ENCODE measurements at regions not wholly inside any gene's neighbourhood (a gene's known extent, or its start where the extent isn't known, plus 50 kb on each side); places are given as distances from the start of the nearest gene placed in this dataset.
A peak's percentile ranks its signal among the peaks of the same experiment; 100 is the strongest.

DNA sequence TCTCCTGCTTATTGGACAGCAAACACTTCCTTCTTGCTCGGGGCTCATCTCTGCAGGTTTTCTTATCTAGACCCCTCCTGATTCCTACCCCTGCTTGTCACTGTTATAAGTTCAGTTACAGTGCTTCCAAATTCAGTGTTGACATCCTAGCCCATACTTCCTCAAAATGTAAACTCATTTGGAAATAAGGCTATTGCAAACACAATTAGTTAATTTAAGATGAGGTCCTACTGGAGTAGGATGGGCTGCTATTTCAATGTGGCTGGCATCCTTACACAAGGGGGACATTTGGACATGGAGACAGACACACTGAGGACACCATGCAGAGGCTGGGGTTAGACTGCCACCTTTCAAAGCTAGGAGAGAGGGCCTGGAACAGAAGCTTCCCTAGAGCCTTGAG, 85.2 kb upstream of the NPVF start:
- Histone ChIP-seq H3K4me3 (no peak overlapping the region), H3K27ac (no peak overlapping the region)

DNA sequence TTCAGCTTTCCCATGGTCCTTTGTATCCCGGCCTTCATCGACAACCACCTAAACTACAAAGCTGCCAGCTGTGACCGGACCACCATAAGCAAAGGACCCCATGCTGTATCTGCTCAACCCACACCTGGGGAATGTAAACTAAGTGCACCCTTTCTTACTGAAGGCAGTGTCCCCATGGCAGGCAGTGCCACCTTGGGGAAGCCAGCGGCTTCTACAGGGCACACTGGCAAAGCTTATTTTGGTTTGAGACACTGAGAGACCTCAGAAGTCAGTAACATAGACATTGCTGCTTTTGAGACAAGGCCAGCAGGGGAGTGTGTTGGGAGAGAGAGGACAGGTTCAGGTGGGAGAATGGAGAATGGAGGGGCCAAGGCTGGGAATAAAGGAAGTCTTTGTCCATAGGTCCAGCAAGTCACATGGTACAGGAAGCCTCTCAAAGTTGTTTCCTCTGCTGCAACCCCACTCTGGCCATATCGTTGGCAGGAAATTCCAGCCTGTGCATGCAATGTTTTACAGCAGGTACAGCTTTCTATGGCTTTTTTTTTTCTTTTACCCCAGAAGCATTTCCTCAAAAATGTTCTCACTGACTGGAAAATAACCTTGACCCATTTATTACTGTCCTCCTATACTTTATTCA, 85.9 kb upstream of the NPVF start:
- H3K27ac ChIP-seq: no peak overlapping the region
- H3K4me3 ChIP-seq: no peak overlapping the region

DNA sequence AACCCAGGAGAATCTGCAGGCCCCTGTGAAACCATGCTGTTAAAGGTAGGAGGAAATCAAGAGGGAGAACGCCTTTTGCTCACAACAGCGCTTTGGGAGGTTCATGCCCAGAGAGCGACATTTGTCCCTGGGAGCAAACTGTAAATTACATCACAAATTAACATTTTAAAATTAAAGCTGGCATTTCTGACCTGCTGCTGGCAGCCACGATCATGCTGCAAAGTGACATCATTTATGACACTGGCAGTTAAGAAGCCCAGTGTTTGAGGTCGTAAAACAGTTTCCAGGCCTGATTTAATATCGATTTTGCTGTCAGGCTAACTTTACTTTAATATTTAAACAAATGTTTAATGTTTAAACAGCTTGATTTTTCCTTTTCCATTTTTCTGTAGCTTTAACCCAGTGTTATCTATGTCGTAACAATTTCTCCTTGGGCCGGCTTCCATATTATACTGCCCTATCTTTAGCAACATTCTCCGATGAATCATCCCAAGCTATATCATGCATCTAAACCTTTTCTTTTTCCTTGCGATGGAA, 86.5 kb upstream of the NPVF start:
- H3K27ac ChIP-seq: no peak overlapping the region
- H3K4me3 ChIP-seq: no peak overlapping the region

DNA sequence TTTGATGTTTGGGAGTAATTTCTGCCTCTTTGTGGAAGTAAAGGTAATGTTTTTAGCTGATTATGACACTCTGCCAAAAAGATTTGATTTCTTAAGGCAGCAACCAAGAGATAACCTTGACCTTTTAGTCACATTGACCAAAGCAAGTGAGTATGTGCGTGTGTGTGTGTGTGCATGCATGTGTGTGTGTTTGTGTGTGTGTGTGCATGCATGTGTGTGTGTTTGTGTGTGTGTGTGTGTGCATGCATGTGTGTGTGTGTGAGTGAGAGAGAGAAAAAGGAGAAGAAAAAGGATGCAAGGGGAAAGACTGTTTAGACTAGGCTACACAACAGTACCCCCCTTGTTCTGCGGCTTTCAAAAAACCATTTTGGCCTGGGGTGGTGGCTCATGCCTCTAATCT, 88.1 kb upstream of the NPVF start:
- Histone ChIP-seq H3K4me3 (no peak overlapping the region), H3K27ac (no peak overlapping the region)

DNA sequence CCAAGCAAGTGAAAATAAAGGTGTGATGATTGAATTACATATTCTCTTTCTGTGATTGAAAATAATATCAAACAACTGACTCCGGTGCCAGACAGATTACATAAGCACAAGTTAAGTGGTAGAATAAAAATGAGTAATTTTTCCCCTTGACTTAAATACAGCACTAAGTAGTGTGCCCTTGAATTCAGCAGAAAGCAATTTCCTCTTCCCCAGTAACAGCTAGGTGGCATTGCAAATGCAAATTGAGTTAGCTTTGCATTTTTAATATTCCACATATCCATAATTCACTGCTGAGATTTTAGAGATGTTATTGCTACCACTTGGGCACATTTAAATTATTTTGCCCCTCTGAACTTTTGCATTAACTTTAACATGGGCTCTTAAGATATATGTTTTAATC, 89.8 kb upstream of the NPVF start:
- H3K4me3 ChIP-seq: no peak overlapping the region
- no peak overlapping the region for H3K27ac ChIP-seq

DNA sequence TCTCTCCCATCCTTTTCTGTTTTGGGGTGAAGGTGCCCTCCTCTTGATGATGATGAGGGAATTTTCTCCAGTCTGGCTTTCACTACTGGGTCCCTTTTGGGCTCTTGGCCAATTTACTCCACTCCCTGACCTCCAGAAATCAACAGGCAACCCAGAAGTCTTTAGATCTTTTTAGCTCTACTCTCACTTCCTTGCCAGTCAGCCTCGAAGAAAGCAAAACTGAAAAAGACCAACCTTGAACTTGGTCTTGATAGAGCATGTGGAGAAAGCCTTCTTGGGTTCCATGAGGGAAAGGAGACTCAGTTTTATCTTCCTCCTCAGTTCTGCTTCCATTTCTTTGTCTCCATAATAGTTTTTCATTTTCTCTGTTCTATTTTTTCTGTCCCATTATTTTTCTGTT, 91.4 kb upstream of the NPVF start:
- Histone ChIP-seq H3K4me3 (no peak overlapping the region), H3K27ac (no peak overlapping the region)

DNA sequence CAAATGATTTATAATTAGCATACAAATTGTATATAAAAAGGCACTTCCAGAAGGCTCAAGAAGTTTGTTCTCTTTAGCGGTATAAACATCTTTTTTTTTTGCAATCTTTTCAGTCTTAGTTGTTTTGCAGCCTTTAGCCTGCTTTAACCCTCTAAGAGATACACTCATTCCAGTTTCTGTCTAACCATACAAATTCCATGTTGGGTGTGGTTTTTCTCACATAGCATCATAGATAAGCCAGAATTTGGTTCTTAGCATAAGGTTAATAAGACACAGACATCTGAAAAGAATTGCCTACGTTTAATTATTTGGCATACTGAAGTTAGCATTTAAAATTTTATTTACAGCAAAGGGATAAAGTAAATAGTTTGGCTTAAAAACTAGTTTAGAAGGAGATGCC, 92.5 kb upstream of the NPVF start:
- Histone ChIP-seq H3K27ac (no peak overlapping the region), H3K4me3 (no peak overlapping the region)

DNA sequence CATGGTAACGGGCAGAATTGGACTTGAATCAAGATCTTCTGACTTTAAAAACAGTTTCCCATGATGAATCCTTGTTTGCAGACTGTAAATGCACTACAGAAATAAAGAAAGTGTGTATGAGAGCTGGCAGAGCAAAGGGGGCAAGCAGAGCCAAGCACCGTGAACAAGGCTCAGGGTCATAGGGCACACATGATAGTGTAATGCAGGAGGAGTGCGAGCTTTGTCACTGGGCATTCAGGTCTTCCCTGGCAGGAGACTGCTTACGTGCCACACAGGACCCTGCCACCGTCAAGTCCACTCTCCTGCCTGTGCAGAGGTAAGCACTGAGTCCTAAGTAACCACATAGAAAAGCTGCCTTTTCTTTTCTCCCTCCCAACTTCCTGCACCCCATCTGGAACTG, 93.1 kb upstream of the NPVF start:
- H3K27ac ChIP-seq: peak overlapping the region in 1 of 21 experiments; percentile 42
- no peak overlapping the region for H3K4me3 ChIP-seq

DNA sequence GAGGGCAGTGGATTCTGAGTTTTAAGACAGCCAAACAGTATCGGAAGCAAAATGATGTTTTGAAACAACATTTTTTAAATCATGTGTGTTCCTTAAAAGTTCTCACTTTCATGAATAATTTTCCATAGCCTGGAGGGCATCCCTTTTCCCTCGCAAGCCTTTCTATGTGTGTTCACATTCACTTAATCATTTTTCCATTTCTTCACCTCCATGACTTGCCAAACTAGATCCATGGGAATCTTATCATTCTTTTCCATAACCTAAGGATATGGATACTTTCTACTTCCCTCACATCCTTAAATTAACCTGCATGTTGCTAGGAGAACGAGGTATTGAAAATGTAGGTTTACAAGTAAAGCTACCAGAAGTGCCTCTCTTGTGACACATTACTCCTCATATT, 94.2 kb upstream of the NPVF start:
- no peak overlapping the region for H3K27ac ChIP-seq
- no peak overlapping the region for H3K4me3 ChIP-seq

DNA sequence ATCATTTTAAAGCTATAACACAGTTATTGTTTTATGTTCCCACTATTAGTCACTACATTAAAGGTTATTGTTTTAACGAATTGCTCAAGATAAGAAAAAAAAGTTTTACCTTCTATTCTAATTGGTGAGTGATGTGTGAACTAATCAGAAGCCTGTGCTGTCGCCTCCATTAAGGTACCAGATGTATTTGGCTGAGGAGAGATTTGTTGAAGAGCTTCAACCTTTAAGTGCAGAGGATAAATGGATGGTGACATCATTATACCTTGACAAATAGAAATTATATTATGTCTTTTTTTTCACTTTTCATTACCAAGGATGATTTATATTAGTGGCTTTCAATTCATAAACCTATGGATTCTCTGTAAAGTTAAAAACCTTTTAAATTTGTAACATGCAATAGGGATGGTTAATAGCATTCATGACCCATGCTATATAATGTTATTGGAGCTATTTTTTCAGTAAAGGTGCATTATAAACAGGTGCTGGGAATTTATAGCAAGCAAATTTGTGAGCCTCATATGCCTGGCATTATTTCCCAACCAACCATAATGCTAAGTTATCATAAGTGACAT, 97.0 kb upstream of the NPVF start:
- H3K4me3 ChIP-seq: no peak overlapping the region
- no peak overlapping the region for H3K27ac ChIP-seq

DNA sequence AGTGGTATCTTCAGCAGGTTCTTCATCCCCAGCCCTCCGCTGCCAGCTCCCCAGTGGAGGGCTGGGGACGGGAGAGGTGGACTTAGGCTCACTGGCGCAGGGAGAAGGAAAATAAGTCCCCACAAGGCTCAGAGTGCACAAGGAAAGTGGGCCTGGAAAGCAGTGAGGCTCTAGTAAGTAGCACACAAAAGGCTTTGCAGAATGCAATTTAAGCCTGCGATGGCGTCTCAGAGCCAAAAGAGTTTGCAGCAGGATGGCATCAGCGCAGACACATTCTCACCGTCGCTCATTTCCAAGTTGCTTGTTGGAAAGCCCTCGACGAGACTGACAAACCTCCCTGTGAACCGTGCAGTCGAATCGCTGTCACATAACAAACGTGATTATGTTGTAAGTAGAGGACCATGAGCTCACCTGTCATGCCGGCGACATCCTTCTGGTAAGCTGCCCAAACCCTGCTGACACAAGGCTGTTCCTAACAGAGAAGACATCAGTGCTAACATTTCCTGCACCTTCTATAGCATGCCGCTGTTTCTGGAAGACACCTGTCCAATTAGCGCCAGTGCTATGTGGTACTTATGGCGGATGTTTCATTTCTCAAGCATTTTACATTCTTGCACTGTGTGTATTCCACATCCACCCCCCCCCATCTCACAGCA, 98.3 kb upstream of the NPVF start:
- H3K4me3 ChIP-seq: no peak overlapping the region

DNA sequence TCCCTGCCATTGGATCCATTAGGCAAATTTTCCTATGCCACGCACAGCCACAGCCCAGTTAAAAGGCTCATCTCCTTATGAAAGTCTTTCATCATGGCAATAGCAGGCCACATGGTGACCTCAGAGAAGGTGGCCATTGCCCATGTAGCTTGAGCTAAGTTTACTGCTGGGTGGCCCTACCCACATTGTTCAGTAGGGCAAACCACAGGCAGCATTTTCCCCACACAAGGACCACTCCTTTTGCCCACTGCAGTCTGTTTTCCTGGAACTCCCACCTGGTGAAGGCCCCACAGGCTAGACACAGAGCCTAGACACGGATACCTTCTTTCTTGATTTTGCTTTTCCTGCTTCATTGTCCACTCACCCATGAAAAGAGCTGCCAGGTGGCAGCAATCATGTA, 101.5 kb upstream of the NPVF start:
- Histone ChIP-seq H3K4me3 (no peak overlapping the region), H3K27ac (peak overlapping the region in 1 of 21 experiments; percentile 33)

More for the DNA sequence above, 98.3 kb upstream of the NPVF start:
- H3K27ac ChIP-seq: no peak overlapping the region

DNA sequence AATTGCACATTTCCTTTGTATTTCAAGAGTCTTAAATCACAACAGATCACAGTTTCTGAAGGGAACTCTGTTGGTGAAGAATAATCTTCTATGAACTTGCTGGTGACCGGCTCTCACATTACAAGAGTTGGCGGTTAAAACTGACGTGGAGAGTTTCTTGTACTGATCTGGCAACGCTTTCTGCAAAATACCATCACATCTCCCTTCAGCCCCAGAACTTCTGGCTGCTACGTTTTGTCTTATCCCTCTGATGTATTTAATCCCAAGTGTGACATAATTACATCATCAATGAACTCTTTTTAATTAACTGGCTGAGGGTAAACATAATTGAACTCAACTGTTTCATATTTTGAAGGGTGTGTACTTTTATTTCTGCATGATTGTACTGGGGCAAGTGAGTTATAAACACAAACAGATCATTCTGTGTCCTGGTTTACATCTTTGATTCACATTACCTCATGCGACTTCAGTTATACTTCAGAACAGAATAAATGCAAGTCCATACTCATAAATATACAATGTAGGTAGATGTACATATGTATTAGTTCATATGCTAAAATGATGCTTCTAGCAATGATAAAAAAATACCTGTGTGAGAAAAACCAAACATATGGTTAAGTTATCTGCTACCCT, 105.1 kb upstream of the NPVF start:
- Histone ChIP-seq H3K4me3 (no peak overlapping the region), H3K27ac (no peak overlapping the region)

DNA sequence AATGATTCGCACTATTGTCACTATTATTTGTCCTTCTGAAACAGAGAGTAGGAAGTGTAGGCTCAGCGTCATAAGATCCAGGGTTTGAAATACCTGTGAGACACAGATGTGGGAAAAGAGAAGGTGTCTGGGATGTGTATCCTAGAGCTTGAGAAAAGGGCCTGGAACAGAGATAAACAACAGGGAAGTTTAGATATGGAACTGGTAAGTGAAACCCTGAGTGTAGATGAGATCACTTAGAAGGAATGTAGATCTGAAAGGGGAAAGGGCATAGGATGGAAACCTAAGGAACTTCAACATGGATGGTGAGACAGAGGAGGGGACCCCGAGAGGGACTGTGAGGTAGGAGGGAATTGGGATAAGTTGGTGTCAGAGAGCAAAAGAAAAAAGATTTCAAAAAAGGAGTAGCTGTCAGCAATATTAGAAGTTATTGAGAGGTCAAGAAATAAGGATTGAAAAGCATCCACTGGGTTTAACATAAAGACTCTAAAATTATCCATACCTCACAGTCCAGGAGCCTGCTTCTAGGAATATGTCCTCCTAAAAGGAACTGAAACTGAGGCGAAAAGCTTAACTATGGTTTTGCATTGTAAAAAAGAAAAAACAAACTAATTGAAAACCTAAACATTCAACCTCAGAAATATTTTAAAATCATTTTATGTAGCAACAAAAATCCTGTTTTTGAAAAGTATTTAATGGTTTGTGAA, 119.2 kb upstream of the NPVF start:
- Histone ChIP-seq H3K27ac (peak overlapping the region in 1 of 21 experiments; percentile 14), H3K4me3 (no peak overlapping the region)

DNA sequence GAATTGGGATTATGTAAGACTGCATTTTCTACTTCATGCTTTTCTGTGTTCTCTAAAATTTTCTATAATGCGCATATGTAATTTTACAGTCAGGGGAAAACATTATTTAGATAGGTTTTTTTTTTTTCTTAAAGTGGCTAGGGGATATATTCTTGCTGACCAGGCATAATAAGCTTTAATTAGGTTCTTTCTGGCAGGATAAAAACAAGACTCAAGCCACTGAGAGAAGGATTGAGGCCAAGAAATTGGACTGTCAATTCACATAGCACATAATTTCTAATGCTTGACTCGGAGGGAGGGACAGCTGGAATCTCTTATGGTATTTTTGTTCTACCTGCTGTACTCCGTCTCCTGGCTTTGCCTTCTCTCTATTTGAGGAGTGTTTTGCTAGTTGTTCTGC, 119.8 kb upstream of the NPVF start:
- no peak overlapping the region for H3K4me3 ChIP-seq
- no peak overlapping the region for H3K27ac ChIP-seq

DNA sequence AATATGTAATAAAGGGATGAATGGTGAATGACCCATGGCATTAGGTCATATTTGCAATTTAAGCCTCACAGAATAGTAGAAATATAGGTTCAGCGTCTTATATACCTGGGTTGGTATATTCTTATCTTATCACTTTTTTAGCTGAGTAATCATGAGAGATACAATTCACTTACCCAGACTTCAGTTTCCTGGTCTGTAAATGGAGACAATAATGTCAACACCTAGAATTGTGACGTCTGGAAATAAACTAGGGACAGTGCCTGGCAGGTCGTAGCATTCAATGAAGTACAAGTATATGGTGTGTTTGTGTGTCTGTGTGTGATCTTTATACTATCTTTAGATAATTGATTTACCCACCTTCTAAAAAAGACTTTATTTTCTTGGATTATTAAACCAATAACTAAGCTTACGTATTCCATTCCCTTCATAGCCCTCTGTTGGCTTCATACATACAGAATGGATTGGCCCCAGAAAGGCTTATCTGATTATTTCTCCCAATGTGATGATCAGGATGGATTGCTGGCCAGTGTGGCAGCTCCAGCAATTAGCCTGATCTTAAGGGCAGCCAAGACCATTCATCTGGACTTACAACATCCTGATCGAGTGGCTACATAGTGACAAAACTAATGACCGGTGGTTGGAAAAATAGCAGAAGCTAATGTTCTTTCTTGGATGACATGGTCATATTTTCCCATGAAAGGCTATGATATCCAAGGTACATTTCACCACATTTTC, 121.2 kb upstream of the NPVF start:
- H3K27ac ChIP-seq: no peak overlapping the region
- no peak overlapping the region for H3K4me3 ChIP-seq

DNA sequence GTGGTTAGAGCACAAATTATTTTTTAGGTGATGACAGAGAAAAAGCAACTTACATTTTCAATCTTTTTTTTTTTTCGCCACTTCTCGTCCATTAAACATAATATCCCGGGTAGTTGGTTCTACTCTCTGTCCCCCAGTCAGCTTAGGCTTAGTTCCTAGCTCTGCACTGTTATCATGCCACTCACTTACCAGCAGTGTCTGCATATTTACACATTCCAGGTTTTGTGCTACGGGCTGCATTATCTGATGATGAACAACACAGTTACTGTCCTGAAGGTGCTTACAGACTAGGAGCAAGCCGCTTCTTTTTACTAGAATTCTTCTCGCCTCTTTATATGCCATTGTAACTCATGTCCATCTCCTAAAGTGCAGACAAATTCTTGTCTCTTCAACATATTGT, 121.8 kb upstream of the NPVF start:
- Histone ChIP-seq H3K4me3 (no peak overlapping the region), H3K27ac (no peak overlapping the region)

DNA sequence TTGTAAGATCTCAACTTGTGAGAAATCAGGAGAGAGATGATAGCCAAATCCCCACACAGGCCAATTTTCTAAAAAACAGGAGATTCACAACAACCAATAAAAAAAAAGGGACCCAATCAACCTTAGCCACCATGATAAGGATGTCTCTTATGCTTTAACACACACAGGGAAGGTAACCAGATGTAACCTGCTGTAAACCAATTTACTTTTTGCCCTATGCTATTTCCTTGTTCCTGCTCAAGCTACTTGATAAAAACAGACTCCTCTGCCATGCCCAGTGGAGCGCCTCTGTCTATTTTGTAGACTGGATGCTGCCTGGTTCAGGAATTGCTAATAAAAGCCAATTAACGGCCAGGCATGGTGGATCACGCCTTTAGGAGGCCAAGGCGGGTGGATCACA, 123.5 kb upstream of the NPVF start:
- H3K4me3 ChIP-seq: no peak overlapping the region
- no peak overlapping the region for H3K27ac ChIP-seq

DNA sequence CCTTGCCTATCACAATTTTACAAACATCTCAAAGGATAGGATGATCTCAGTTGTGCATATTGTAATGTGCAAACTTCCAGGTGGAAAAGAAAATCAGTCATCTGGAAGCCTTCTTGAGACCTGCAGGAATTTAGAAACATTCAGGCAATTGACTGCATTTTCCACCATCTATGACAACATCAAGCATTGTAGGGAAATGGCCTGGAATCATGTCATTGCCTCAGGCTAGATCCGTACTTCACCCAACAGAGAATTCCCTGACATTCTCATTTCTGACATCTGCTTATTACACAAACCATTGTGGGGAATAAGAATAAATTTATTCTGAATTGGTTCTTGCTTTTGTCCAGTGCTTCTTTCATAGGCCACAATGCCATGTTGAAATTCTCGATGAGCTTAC, 124.9 kb upstream of the NPVF start:
- Histone ChIP-seq H3K4me3 (no peak overlapping the region), H3K27ac (no peak overlapping the region)

DNA sequence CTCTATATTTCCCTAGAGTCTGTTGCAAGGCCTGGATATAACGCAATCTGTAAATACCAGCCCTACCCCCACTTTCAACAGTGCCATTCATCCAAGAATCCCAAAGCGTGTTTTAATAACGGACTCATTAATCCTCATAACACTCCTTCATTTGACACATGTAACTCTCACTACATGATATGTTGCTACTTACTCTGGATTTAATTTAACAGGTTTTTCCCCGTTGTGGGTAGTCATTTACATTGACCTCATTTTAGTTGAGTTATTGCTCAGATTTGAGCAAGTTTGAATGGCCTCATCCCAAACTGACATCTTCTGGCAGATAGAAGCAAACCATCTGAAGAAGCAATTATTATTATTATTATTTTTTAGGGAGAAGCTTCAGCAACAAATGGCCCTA, 125.4 kb upstream of the NPVF start:
- H3K27ac ChIP-seq: peak overlapping the region in 1 of 21 experiments; percentile 30

More for the DNA sequence above, 125.4 kb upstream of the NPVF start:
- H3K4me3 ChIP-seq: no peak overlapping the region
